MCF 10A (cell line): ENCODE measurements at regions not wholly inside any gene's neighbourhood (a gene's known extent, or its start where the extent isn't known, plus 50 kb on each side); places are given as distances from the start of the nearest gene placed in this dataset.
A peak's percentile ranks its signal among the peaks of the same experiment; 100 is the strongest.
"Not testable (repeated sequence)": the region's sequence is repeated elsewhere in the genome, so short reads cannot be mapped to it uniquely, and the experiment has no call there.

Source experiments
- BruUV-seq: library from RNA; stranded (reverse); fragments of 400-500 nt; replicated peaks from 2 replicates; lab custom pipeline; 2021; lab: Mats Ljungman, UMichigan
- CTCF ChIA-PET: fragments of 300-600 bp; sonication (Branson Sonifier 250); formaldehyde crosslinking; extraction: SDS; loops from one replicate; lab custom pipeline; 2021; ENCODE audit warnings: antibody characterized with exemption, inconsistent platforms; lab: Yijun Ruan, JAX
- POLR2A ChIA-PET: fragments of 300-600, 350-650 bp; sonication (Branson Sonifier 250); formaldehyde crosslinking; extraction: SDS; loops from one replicate; lab custom pipeline; 2020; ENCODE audit warnings: antibody characterized with exemption, inconsistent platforms; lab: Yijun Ruan, JAX
- DNase-seq: peaks from one replicate; pipeline ENCODE4 v3.0.0-alpha.2; 2018; ENCODE audit not compliant: unreplicated experiment
- H3K27ac Mint-ChIP-seq: one replicate; pipeline ENCODE4 v1.8.0; 2022; ENCODE audit warnings: mild to moderate bottlenecking, low read depth, mixed read lengths; ENCODE audit not compliant: unreplicated experiment
- H3K27me3 Mint-ChIP-seq: one replicate; pipeline ENCODE4 v1.8.0; 2022; ENCODE audit warnings: mixed read lengths; ENCODE audit not compliant: insufficient read depth, unreplicated experiment
- H3K36me3 Mint-ChIP-seq: one replicate; pipeline ENCODE4 v1.8.0; 2022; ENCODE audit warnings: mild to moderate bottlenecking, moderate library complexity, mixed read lengths; ENCODE audit not compliant: insufficient read depth, unreplicated experiment
- H3K4me1 Mint-ChIP-seq: one replicate; pipeline ENCODE4 v1.8.0; 2022; ENCODE audit warnings: mixed read lengths; ENCODE audit not compliant: insufficient read depth, unreplicated experiment
- H3K4me3 Mint-ChIP-seq: one replicate; pipeline ENCODE4 v1.8.0; 2022; ENCODE audit warnings: mild to moderate bottlenecking, moderate library complexity, mixed read lengths; ENCODE audit not compliant: unreplicated experiment
- H3K9me3 Mint-ChIP-seq: one replicate; pipeline ENCODE4 v1.8.0; 2022; ENCODE audit warnings: mixed read lengths; ENCODE audit not compliant: unreplicated experiment
- CTCF ChIP-seq: fragments of 200-600 bp; IDR thresholded peaks from one replicate; pipeline ENCODE4 v1.8.0; 2022; ENCODE audit warnings: antibody characterized with exemption, mild to moderate bottlenecking; ENCODE audit not compliant: unreplicated experiment
- intact Hi-C: fragments of 100-400 bp; cut with micrococcal nuclease; formaldehyde crosslinking; loops from 2 replicates; pipeline ENCODE4 v1.14.1; 2022

DNA sequence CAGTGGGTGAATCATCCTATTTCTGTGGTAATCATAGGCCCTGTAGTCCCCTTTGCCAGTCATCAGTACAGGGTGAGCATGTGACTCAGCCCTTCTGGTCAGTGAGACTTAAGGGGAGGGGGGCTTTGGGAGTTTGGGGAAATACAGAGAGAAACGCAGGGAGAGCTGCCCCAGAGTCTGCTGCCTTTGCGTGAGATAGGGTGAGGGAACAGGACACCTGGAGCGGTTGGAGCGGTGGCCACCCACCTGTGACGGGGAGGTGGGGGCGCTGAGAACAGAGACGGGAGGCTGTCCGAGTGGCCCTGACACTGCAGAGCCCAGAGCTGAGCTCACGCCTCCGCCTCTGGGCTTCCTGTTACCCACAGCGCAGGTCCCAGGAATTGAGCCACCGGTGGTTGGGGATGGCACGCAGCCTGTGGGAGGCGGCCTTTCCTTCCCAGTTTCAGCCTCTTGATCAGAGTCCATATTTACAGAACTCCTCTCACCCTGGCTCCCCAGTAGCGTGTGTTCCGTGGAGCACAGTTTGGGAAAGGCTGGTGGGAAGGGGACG is 92.0 kb upstream of the ERCC6L2 start:
- Mint-ChIP-seq H3K9me3 (no peaks in the 10 kb centered on the region), H3K4me1 (peaks cover 12% of the 10 kb centered on the region), H3K27me3 (no peaks in the 10 kb centered on the region), H3K4me3 (no peak overlapping the region), H3K27ac (no peak overlapping the region), H3K36me3 (no peaks in the 10 kb centered on the region)
- POLR2A ChIA-PET, result interaction anchor here (1.5 kb wide), 1 partner anchor 11 kb away, joined by 4 read pairs; no protein-coding TSS in a partner anchor
- no peak for TF ChIP-seq CTCF
- intact Hi-C loops, result no loop called here
- BruUV-seq, result no TSS peak
- DNase-seq, result peak; percentile 82
- CTCF ChIA-PET, result interaction anchor here (0.7 kb wide), 2 partner anchors 326 to 431 kb away, joined by 3 to 4 read pairs; no protein-coding TSS in a partner anchor

GRCh38 chr9:95780751-95781150 is 94.7 kb upstream of the ERCC6L2 start:
- Mint-ChIP-seq H3K27me3 (no peaks in the 10 kb centered on the region), H3K4me1 (peaks cover 25% of the 10 kb centered on the region), H3K27ac (no peak overlapping the region), H3K4me3 (no peak overlapping the region), H3K36me3 (no peaks in the 10 kb centered on the region), H3K9me3 (no peaks in the 10 kb centered on the region)
- CTCF ChIA-PET, result interaction anchor here (0.9 kb wide), 1 partner anchor 438 kb away, joined by 4 read pairs; no protein-coding TSS in a partner anchor
- TF ChIP-seq CTCF, result no peak
- intact Hi-C loops, result no loop called here
- no TSS peak for BruUV-seq
- DNase-seq, result no peak
- POLR2A ChIA-PET, result no interaction called here

DNA sequence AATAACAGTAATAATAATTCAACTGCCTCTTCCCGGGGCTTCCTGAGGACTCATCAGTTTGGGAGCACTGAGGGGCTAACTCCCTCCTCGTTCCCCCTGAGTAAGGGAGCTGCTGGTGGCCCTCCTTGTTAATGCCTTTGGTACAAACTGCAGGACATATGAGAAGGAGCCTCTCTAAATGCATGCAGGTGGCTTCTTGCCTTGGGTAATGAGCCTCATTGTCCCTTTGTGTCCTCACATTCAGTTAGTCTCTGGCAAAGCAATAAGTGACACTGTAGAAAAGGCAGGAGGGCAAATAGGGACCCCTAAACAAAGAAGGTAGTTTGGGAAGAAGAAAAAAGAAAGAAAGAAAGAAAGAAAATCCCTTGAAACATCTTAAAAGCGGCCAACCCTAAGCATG is 95.4 kb upstream of the ERCC6L2 start:
- ChIA-PET CTCF (no interaction called here), POLR2A (no interaction called here)
- intact Hi-C loops, result no loop called here
- no peaks in the 10 kb centered on the region for H3K9me3 Mint-ChIP-seq
- peaks cover 30% of the 10 kb centered on the region for H3K4me1 Mint-ChIP-seq
- no peak overlapping the region for H3K27ac Mint-ChIP-seq
- no peaks in the 10 kb centered on the region for H3K36me3 Mint-ChIP-seq
- no TSS peak for BruUV-seq
- DNase-seq, result no peak
- H3K27me3 Mint-ChIP-seq, result no peaks in the 10 kb centered on the region
- no peak overlapping the region for H3K4me3 Mint-ChIP-seq
- no peak for TF ChIP-seq CTCF

DNA sequence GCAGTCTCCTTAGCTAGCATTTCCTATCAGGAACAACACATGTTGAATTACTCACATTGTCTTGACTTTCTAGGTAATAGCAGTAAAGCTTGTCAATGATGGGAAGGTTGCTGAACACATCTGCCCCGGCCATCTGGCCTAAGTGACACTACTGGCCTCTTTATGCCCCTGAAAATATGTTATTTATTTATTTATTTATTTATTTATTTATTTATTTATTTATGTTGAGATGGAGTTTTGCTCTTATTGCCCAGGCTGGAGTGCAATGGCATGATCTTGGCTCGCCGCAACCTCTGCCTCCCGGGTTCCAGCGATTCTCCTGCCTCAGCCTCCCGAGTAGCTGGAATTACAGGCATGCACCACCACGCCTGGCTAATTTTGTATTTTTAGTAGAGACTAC is 95.9 kb upstream of the ERCC6L2 start:
- H3K27ac Mint-ChIP-seq, BruUV-seq, intact Hi-C loops, H3K27me3 Mint-ChIP-seq, H3K36me3 Mint-ChIP-seq, H3K4me3 Mint-ChIP-seq, H3K9me3 Mint-ChIP-seq, DNase-seq: not testable (repeated sequence)
- ChIA-PET CTCF (interaction anchor here (0.6 kb wide), 1 partner anchor 37 kb away, joined by 4 read pairs; no protein-coding TSS in a partner anchor), POLR2A (interaction anchor here (0.6 to 1.5 kb wide), 3 partner anchors 9 to 121 kb away, joined by 3 read pairs; no protein-coding TSS in a partner anchor)
- H3K4me1 Mint-ChIP-seq, result peaks cover 30% of the 10 kb centered on the region
